T47D (cell line): ENCODE measurements at regions not wholly inside any gene's neighbourhood (a gene's known extent, or its start where the extent isn't known, plus 50 kb on each side); places are given as distances from the start of the nearest gene placed in this dataset.

Experiments used
- DNase-seq, 2 experiments: peaks; one replicate each; pipeline versions ENCODE4 v3.0.0 to v3.0.0-alpha.2; 2011 to 2012; ENCODE audit warnings: low read depth in 1 of 2, low spot score in 1 of 2
- JUND ChIP-seq: IDR thresholded peaks from 2 replicates; pipeline ENCODE4 v1.6.1; 2012; ENCODE audit warnings: low read depth
- in situ Hi-C: cut with HindIII; loops from 2 replicates; pipeline ENCODE4 v1.10.0; 2016; ENCODE audit warnings: low sequenced_read_pairs, low pct_unique_long_range_greater_than_20kb

GRCh38 chr15:46681901-46682300 is 1035.4 kb upstream of the SEMA6D start:
- no peak for TF ChIP-seq JUND
- in situ Hi-C loops = no loop called here
- no peak for DNase-seq

GRCh38 chr15:46682969-46683791 is 1034.1 kb upstream of the SEMA6D start:
- no peak for TF ChIP-seq JUND
- DNase-seq = peak in 1 of 2 experiments; percentile 5
- in situ Hi-C loops = no loop called here

GRCh38 chr15:46685096-46685495 is 1032.2 kb upstream of the SEMA6D start:
- no peak for TF ChIP-seq JUND

GRCh38 chr15:46685681-46686080 is 1031.6 kb upstream of the SEMA6D start:
- no peak for DNase-seq
- no peak for TF ChIP-seq JUND
- in situ Hi-C loops = no loop called here

More at GRCh38 chr15:46685096-46685495, 1032.2 kb upstream of the SEMA6D start:
- no peak for DNase-seq
- in situ Hi-C loops = no loop called here

GRCh38 chr15:46696281-46696680 is 1021.0 kb upstream of the SEMA6D start:
- in situ Hi-C loops = no loop called here
- no peak for DNase-seq
- no peak for TF ChIP-seq JUND

- no peak for DNase-seq
- no peak for TF ChIP-seq JUND
- in situ Hi-C loops = no loop called here
These were observed 1016.0 kb upstream of the SEMA6D start for GRCh38 chr15:46701346-46701745.

- no peak for TF ChIP-seq JUND
- in situ Hi-C loops = no loop called here
- no peak for DNase-seq
These were observed 1015.4 kb upstream of the SEMA6D start for GRCh38 chr15:46701896-46702295.

GRCh38 chr15:46703020-46703861 is 1014.1 kb upstream of the SEMA6D start:
- in situ Hi-C loops = no loop called here
- no peak for TF ChIP-seq JUND
- DNase-seq = no peak

GRCh38 chr15:46703871-46704637 is 1013.3 kb upstream of the SEMA6D start:
- no peak for DNase-seq
- no peak for TF ChIP-seq JUND
- in situ Hi-C loops = no loop called here

GRCh38 chr15:46707452-46707851 is 1009.9 kb upstream of the SEMA6D start:
- no peak for TF ChIP-seq JUND
- in situ Hi-C loops = no loop called here
- no peak for DNase-seq

- in situ Hi-C loops = no loop called here
- no peak for TF ChIP-seq JUND
- DNase-seq = no peak
These were observed 1009.1 kb upstream of the SEMA6D start for GRCh38 chr15:46708226-46708625.

GRCh38 chr15:46709460-46710083 is 1007.7 kb upstream of the SEMA6D start:
- in situ Hi-C loops = no loop called here
- DNase-seq = no peak
- TF ChIP-seq JUND = no peak
